NCI-H128 (cell line): ENCODE measurements at regions not wholly inside any gene's neighbourhood (a gene's known extent, or its start where the extent isn't known, plus 50 kb on each side); places are given as distances from the start of the nearest gene placed in this dataset.
A peak's percentile ranks its signal among the peaks of the same experiment; 100 is the strongest.

ENCODE experiments used
- DNase-seq: peaks from one replicate; lab custom pipeline; 2025; ENCODE audit not compliant: unreplicated experiment; lab: John Stamatoyannopoulos, UW

DNA sequence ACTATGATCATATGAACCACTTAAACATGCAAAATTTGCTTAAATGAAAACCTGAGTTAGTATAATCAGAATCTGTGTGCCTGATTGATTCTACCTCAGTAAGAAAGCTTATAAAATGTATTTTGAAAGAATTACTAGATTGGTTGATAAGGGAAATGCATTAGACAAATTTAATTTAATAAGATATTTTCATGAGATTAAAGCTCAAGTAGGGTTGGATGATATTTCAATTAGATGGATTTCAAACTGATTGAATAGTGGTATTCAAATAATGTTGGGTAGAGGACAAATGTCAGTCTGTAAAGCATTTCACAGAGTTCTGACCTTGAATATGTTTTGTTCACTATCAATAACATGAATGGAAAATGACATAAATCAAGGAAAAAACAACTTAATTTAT, 780.4 kb upstream of the ALCAM start:
- no peak for DNase-seq

DNA sequence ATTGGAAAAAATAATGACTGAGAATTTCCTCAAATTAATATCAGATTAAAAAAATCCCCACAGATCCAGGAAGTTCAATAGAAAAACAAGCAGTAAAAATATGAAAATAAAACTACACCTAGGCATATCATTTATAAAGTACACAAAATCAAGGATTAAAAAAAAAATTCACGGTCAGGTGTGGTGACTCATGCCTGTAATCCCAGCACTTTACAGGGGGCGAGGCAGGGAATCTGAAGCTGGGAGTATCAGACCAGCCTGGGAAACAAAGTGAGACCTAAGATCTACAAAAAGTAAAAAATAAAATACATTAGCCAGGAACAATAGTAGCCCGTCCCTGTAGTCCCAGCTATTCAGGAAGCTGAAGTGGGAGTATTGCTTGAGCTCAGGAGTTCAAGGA, 778.3 kb upstream of the ALCAM start:
- DNase-seq = no peak

GRCh38 chr3:104591776-104592175, 774.9 kb upstream of the ALCAM start:
- DNase-seq = no peak

- DNase-seq = no peak
Observed at GRCh38 chr3:104594491-104594890, 772.2 kb upstream of the ALCAM start.

DNA sequence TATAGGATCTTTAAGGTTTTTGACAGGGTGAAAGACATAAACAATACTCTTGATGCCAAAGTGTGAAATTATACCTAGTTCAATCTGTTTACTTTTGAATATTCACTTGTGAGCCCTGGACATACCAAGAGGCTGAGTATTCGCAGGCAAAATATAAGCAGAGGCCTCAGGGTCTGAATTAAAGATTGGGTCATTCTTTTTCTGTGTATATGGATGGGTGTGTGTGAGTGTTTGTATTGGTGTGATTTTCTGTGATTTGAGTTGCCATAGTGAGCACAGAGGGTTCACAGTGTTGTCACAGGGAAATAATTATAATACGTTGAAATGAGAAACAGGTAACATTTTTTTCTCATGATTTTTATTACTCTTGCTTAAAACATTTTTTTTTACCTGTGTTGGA, 770.7 kb upstream of the ALCAM start:
- DNase-seq = no peak

DNA sequence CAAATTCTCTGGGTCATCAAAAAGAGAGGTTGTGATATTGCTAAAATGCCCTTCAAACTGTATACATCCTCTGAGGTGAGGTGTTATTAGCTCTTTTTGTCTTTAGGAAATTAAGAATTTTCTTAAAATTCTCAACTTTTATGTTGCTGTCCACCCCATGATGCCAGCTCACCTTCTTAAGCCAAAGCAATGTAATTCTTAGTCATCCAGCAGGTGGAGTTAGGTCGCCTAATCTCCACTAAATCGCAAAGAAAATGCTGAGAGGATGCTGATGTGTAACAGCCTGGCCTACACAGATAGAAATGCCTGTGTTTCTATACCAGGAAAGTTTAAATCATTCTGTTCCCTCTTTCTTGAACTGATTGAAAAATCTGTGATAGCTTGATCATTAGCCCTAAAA, 770.2 kb upstream of the ALCAM start:
- DNase-seq = peak; percentile 29

DNA sequence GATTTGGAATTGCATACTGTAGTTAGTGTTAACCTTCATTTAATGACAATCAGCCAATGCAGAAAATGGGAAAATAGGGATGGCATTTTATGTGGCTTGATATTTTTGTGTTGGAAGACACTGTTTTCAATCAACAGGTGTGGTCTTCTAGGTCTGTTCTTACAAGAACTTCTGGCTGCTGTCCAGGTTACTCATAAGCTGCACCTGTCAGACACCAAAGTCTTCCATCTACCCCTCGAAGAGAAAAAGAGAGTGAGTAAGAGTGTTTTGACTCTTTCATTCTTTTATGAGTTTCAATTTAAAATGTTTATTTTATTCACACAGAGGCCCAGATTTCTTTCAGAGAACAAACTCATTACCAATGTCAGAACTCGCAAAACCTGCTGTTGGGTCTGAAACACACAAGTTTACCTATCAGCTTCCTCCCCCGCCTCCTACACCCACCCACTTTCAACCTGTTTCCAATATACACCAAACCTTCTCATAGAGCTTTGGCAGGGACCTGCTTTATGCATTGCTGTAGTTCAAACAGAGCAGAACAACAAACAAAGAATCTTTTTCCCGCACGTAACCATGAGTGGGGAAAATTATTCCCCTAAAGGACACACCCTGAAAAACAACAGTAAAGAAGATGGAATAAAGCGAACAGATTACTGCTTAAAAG, 767.7 kb upstream of the ALCAM start:
- DNase-seq = peak; percentile 80

DNA sequence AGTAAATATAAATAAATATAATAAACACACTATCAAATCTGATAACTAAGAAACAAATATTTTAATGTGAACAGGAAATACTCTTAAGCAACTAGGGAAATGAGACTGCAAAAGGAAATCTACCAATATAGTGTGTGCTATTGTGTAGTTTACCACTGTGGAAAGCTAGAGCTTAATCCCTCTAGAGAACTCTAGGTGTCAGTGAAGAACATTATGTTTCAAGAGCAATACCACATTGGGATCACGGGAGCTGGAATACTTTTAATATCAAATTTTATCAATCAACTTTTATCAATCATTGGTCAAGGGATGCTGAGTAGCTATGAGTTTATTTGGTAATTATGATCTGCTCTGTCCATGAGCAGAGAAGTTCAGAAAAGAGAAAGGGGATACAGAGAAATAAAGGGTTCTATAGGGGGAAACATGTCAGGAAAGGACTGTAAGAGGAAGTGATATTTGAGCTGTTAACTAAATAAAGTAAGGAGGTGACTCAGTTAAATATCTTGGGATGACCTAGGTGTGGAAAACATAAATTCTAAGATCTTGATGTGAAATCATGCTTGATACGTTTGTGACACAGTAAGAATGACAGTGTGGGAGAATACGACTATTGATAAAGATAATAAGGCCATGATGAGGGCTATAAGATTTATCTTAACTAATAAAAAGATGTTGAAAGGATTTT, 762.2 kb upstream of the ALCAM start:
- no peak for DNase-seq

DNA sequence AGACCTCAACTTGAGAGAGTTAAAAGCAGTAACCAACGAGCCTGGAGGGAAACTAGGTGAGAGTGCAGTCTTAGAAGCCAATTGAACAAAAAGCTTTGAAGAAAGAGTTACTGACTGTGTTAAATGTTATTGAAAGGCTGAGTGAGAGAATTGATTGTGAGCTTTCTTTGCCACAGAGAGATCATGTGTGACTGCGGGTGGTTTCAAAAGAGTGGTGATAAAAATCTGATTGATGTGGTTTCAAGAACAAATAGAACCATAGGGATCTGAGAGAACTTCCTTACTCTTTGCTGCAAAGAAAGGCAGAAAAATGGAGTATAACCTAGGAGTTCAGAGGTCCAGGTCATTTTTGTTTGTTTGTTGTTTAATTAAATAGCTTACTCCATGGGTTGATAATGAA, 759.9 kb upstream of the ALCAM start:
- no peak for DNase-seq

DNA sequence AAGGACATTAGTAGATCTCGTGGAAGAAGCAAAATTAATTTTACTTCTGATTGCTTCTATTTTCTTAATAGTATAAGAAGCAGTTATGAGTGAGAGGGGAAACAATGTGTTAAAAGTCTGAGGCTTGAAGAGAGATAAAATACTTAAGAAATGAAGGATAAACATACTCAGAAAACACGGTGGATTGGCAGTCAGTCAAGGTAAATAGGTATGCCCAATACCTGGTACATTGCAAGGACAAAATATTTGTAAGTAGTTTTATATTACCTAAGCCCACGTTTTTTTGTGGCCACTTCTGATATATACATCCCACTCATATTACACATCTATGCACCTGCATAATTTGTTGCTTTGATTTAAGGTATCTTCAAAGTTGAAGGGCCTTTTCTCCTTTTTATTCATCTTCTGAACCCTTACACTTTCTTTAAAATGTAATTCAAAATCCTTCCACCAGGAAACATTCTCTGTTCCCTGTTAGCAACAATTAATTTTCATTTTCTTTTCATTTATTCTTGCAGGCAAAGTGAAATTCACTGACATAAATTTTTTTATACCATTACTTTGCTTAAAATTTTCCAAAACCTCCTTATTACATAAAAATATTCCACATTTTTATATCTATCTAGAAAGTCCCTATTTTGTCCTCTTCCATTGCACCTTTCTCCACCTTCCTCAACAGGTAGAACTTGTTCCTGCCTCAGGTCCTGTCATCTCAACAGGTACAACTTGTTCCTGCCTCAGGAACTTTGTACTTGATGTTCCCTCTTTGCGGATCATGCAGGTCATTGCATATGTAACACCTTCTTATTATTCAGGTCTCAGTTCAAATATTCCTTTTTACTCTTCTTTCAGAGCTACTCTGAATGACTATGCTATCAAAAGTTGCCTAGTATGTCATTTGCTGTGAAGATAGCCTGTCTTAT, 755.7 kb upstream of the ALCAM start:
- no peak for DNase-seq

DNA sequence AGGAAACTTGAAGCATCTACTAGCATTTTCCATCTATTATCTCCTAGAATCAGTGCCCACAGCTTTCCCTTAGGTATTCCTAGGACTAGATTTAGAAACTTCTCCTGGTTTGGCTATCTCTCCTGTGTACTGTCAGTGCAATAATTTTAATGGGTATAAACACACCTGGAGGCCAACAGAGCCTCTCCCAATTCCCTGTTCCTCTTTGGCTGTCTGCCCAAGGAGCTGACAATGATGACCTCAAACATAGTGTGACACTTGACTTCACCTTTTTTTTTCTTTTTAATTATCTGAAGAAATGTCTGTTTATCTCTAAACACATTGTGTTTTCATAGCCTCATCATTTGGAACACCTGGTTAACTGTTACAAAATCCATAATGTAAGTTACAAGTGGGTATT, 754.5 kb upstream of the ALCAM start:
- no peak for DNase-seq

DNA sequence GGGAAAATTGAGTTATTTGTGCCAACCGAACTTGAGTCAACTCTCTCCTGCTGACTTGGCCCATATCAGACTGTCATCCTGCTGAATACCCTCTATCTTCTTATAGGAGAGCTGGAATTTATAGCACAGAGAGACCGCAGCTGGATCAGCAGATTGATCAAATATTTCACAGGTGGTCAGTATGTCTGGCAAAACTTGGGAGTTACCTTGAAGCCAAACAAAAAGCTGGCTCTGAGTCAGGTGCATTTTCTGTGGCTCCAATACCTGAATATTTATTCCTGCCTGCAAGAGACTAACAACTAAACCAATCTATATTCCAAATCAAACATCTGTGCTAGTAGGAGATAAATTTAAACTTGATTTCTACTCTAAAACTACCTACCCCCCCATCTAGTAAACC, 752.1 kb upstream of the ALCAM start:
- no peak for DNase-seq

GRCh38 chr3:104628185-104628789, 738.4 kb upstream of the ALCAM start:
- no peak for DNase-seq

GRCh38 chr3:104629038-104629437, 737.7 kb upstream of the ALCAM start:
- DNase-seq = no peak

- no peak for DNase-seq
Observed at GRCh38 chr3:104631254-104631653, 735.5 kb upstream of the ALCAM start.

DNA sequence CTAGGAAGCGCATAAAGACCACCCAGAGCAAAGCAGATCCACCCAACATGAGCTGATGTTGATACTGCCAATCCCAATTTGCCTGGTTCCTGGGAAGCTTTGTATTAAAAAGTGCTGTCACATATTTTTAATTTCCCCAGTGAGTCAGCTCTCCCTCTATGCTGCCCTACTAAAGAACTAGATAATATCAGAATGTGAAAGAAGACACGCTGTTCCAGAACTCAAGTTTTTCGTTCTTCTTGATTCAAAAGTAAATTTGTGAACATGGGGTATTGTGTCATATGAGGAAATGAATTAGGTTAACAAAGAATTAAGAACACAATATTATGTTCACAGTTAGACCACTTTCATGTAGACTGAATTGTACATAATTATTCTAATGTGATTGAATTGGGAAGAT, 734.2 kb upstream of the ALCAM start:
- DNase-seq = no peak

- DNase-seq = no peak
Observed at GRCh38 chr3:104632947-104633346, 733.8 kb upstream of the ALCAM start.

GRCh38 chr3:104635872-104636580, 730.7 kb upstream of the ALCAM start:
- DNase-seq = no peak

DNA sequence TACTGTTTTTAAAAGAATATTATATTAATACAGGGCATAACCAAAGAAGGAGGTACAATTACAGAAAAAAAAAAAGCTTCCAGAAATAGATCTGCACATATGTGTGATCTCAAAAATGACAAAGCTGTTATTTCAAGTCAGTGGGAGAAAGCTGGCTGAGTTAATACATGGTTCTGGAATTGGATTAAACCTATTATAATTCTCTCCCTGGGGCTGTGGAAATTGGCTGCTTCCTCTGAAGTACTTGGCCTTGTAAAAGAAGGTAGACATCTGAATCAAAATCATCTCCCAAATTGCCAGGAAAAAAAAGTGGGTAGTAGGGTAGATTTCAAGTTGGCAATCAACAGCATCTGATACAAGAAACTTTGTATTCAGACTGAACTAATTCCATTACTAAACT, 723.9 kb upstream of the ALCAM start:
- no peak for DNase-seq

DNA sequence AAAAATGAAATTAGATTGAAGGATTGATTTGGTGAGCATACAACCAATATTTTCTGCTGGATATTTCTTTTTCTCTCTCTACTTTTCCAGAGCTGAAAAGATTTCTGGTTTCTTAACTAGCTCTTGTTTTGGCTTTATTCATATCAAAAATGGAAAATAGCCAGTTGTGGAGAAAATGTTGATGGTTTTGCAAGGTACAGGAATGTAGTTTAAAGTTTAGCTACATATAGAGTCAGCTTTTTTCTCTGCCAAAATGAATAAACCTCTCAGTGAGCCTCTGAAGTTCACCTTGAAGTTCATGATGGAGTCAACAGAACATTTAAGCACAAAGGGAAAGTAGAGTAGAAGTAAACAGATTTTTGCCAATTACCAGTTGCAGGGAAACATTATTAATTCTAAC, 720.5 kb upstream of the ALCAM start:
- no peak for DNase-seq

GRCh38 chr3:104648823-104649222, 717.9 kb upstream of the ALCAM start:
- no peak for DNase-seq
